Panc1 (cell line): ENCODE measurements at regions not wholly inside any gene's neighbourhood (a gene's known extent, or its start where the extent isn't known, plus 50 kb on each side); places are given as distances from the start of the nearest gene placed in this dataset.

Experiments used
- POLR2AphosphoS5 ChIP-seq: IDR thresholded peaks from 2 replicates; pipeline ENCODE4 v1.6.1; 2012; ENCODE audit warnings: mild to moderate bottlenecking, low read depth, low read length, moderate library complexity
- TF ChIP-seq, protein P1 (sequence below): fragments of 450-650 bp; IDR thresholded peaks from 2 replicates; pipeline ENCODE4 v1.5.1; 2017; ENCODE audit warnings: mild to moderate bottlenecking
- TF ChIP-seq, protein P2 (sequence below), 2 experiments: IDR thresholded peaks; 2 replicates each; pipeline ENCODE4 v1.6.1; 2011 to 2012; ENCODE audit warnings: low read depth in 2 of 2, control low read depth in 1 of 2, low read length in 1 of 2, mild to moderate bottlenecking in 1 of 2, moderate library complexity in 1 of 2; ENCODE audit not compliant: insufficient read depth in 1 of 2

- TF ChIP-seq, protein P1, sequence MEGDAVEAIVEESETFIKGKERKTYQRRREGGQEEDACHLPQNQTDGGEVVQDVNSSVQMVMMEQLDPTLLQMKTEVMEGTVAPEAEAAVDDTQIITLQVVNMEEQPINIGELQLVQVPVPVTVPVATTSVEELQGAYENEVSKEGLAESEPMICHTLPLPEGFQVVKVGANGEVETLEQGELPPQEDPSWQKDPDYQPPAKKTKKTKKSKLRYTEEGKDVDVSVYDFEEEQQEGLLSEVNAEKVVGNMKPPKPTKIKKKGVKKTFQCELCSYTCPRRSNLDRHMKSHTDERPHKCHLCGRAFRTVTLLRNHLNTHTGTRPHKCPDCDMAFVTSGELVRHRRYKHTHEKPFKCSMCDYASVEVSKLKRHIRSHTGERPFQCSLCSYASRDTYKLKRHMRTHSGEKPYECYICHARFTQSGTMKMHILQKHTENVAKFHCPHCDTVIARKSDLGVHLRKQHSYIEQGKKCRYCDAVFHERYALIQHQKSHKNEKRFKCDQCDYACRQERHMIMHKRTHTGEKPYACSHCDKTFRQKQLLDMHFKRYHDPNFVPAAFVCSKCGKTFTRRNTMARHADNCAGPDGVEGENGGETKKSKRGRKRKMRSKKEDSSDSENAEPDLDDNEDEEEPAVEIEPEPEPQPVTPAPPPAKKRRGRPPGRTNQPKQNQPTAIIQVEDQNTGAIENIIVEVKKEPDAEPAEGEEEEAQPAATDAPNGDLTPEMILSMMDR: no peak
- TF ChIP-seq POLR2AphosphoS5: no peak
- TF ChIP-seq, protein P2, sequence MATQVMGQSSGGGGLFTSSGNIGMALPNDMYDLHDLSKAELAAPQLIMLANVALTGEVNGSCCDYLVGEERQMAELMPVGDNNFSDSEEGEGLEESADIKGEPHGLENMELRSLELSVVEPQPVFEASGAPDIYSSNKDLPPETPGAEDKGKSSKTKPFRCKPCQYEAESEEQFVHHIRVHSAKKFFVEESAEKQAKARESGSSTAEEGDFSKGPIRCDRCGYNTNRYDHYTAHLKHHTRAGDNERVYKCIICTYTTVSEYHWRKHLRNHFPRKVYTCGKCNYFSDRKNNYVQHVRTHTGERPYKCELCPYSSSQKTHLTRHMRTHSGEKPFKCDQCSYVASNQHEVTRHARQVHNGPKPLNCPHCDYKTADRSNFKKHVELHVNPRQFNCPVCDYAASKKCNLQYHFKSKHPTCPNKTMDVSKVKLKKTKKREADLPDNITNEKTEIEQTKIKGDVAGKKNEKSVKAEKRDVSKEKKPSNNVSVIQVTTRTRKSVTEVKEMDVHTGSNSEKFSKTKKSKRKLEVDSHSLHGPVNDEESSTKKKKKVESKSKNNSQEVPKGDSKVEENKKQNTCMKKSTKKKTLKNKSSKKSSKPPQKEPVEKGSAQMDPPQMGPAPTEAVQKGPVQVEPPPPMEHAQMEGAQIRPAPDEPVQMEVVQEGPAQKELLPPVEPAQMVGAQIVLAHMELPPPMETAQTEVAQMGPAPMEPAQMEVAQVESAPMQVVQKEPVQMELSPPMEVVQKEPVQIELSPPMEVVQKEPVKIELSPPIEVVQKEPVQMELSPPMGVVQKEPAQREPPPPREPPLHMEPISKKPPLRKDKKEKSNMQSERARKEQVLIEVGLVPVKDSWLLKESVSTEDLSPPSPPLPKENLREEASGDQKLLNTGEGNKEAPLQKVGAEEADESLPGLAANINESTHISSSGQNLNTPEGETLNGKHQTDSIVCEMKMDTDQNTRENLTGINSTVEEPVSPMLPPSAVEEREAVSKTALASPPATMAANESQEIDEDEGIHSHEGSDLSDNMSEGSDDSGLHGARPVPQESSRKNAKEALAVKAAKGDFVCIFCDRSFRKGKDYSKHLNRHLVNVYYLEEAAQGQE (IDR thresholded peaks at IDR 0.05; ENCODE audit: insufficient read depth in 1 of 2, low read depth in 2 of 2, low read length in 1 of 2): no peak
These were observed 119.8 kb upstream of the NRSN1 start for GRCh38 chr6:24006254-24006653.
